ENCODE measurements at regions not wholly inside any gene's neighbourhood (a gene's known extent, or its start where the extent isn't known, plus 50 kb on each side); places are given as distances from the start of the nearest gene placed in this dataset.

DNA sequence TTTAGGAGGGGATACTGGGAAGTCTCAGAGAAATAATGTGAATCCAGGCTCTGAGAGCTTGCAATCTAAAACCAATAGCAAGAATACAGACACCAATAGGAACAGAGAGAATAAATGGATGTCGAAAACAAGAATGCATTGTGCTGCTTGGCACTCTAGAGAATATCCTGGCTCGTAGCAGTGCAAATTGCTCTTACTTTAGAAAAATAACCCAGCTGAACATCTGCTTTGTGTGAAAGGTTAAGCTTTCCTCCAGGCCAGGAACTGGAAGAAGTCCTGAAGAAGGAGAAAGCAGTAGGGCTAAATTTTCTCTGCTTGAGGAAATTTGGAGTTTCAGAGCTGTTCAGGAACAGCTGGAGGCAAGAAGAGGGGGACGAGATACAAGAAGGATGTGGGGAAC lies 382.3 kb downstream of the HHIPL2 start:
- DNase-seq, result no peak
- Histone ChIP-seq H3K9me2 (no peaks in the 10 kb centered on the region), H3K9me3 (no peaks in the 10 kb centered on the region), H3F3A (replicated peaks; ENCODE audit: insufficient read depth) (peaks cover 9% of the 10 kb centered on the region), H3K4me3 (ENCODE audit: low read depth in 2 of 2, low read length in 1 of 2) (no peak overlapping the region), H3K27ac (ENCODE audit: low read depth in 2 of 2, low read length in 1 of 2) (no peak overlapping the region), H3K36me3 (replicated peaks in 1 of 2; ENCODE audit: control insufficient read depth in 1 of 2, insufficient read depth in 2 of 2, low read length in 1 of 2) (no peaks in the 10 kb centered on the region), H4K20me1 (ENCODE audit: insufficient read depth) (no peaks in the 10 kb centered on the region), H2AFZ (ENCODE audit: low read depth) (no peak overlapping the region), H3K79me2 (ENCODE audit: insufficient read depth) (no peaks in the 10 kb centered on the region), H3K4me2 (no peak overlapping the region), H3K9ac (no peak overlapping the region), H3K4me1 (ENCODE audit: control insufficient read depth in 1 of 2, insufficient read depth in 2 of 2, low read depth in 1 of 2, low read length in 1 of 2) (no peaks in the 10 kb centered on the region), H3K27me3 (ENCODE audit: insufficient read depth) (no peaks in the 10 kb centered on the region)
- POLR2A ChIA-PET, result no interaction called here
- CTCF ChIA-PET, result interaction anchor here (1.2 to 1.9 kb wide), 2 partner anchors 31 to 688 kb away, joined by 3 to 6 read pairs; no protein-coding TSS in a partner anchor
- WGBS (ENCODE audit: low lambda C conversion rate), result 41% methylated on average over 3 of the region's 3 CpGs
- TF ChIP-seq FOXJ3 (CRISPR knock-in tag; IDR thresholded peaks at IDR 0.05), result no peak
- no peak for TF ChIP-seq RAD21 (IDR thresholded peaks at IDR 0.05; ENCODE audit: low read length)
- TF ChIP-seq, protein P1, sequence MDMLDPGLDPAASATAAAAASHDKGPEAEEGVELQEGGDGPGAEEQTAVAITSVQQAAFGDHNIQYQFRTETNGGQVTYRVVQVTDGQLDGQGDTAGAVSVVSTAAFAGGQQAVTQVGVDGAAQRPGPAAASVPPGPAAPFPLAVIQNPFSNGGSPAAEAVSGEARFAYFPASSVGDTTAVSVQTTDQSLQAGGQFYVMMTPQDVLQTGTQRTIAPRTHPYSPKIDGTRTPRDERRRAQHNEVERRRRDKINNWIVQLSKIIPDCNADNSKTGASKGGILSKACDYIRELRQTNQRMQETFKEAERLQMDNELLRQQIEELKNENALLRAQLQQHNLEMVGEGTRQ (IDR thresholded peaks at IDR 0.05; ENCODE audit: borderline replicate concordance, low read depth, low read length), result no peak
- no peak for TF ChIP-seq FOXM1 (IDR thresholded peaks at IDR 0.05; ENCODE audit: low read depth)
- TF ChIP-seq EZH2phosphoT487 (IDR thresholded peaks at IDR 0.05; ENCODE audit: borderline replicate concordance, low read depth), result no peak
- TF ChIP-seq POLR2AphosphoS5 (IDR thresholded peaks at IDR 0.05; ENCODE audit: low read depth, low read length), result no peak
- TF ChIP-seq FOSL2 (IDR thresholded peaks at IDR 0.05; ENCODE audit: borderline replicate concordance, low read depth), result no peak
- no peak for TF ChIP-seq NRF1 (IDR thresholded peaks at IDR 0.05; ENCODE audit: low read depth, low read length)
- no peak for TF ChIP-seq SIN3A (IDR thresholded peaks at IDR 0.05; ENCODE audit: borderline replicate concordance, low read depth, low read length)
- no peak for TF ChIP-seq ELF1 (IDR thresholded peaks at IDR 0.05)
- no peak for TF ChIP-seq RXRA (IDR thresholded peaks at IDR 0.05; ENCODE audit: borderline replicate concordance, low read depth)
- TF ChIP-seq TEAD4 (IDR thresholded peaks at IDR 0.05; ENCODE audit: borderline replicate concordance, insufficient read depth), result no peak
- TF ChIP-seq EP300 (IDR thresholded peaks at IDR 0.05; ENCODE audit: borderline replicate concordance in 1 of 2, low read depth in 1 of 2, low read length in 1 of 2), result no peak
- no peak for TF ChIP-seq YY1 (IDR thresholded peaks at IDR 0.05; ENCODE audit: low read depth)
- TF ChIP-seq GATA2 (CRISPR knock-in tag; IDR thresholded peaks at IDR 0.05), result no peak
- no peak for TF ChIP-seq NFIC (IDR thresholded peaks at IDR 0.05; ENCODE audit: borderline replicate concordance)

DNA sequence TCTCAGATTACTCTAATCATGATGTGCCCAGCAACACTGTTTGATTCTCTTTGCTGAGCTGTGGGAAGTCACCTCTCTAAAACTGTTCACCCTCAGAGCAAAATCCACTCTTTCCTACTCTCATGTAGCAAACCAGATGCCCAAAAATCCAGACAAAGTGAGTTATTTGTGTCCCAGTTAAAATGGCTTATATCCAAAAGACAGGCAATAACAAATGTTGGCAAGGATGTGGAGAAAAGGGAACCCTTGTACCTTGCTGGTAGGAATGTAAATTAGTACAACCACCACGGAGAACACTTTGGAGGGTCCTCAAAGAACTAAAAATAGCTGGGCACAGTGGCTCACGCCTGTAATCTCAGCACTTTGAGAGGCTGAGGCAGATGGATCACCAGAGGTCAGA lies 384.0 kb downstream of the HHIPL2 start:
- DNase-seq, result no peak
- no peaks in the 10 kb centered on the region for H3K9me3 ChIP-seq
- ChIA-PET POLR2A (no interaction called here), CTCF (interaction anchor here (2.1 kb wide), 1 partner anchor 686 kb away, joined by 7 read pairs; no protein-coding TSS in a partner anchor)
- no peaks in the 10 kb centered on the region for H3K36me3 ChIP-seq (replicated peaks in 1 of 2; ENCODE audit: control insufficient read depth in 1 of 2, insufficient read depth in 2 of 2, low read length in 1 of 2)
- no peaks in the 10 kb centered on the region for H3K9me2 ChIP-seq
- no peak overlapping the region for H3K4me2 ChIP-seq
- H3K4me3 ChIP-seq (ENCODE audit: low read depth in 2 of 2, low read length in 1 of 2), result no peak overlapping the region
- peaks cover 9% of the 10 kb centered on the region for H3F3A ChIP-seq (replicated peaks; ENCODE audit: insufficient read depth)
- H3K9ac ChIP-seq, result no peak overlapping the region
- no peaks in the 10 kb centered on the region for H3K27me3 ChIP-seq (ENCODE audit: insufficient read depth)
- TF ChIP-seq, protein P2, sequence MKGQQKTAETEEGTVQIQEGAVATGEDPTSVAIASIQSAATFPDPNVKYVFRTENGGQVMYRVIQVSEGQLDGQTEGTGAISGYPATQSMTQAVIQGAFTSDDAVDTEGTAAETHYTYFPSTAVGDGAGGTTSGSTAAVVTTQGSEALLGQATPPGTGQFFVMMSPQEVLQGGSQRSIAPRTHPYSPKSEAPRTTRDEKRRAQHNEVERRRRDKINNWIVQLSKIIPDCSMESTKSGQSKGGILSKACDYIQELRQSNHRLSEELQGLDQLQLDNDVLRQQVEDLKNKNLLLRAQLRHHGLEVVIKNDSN (IDR thresholded peaks at IDR 0.05; ENCODE audit: borderline replicate concordance, low read depth), result no peak
- no peak for TF ChIP-seq NFIC (IDR thresholded peaks at IDR 0.05; ENCODE audit: borderline replicate concordance)
- H4K20me1 ChIP-seq (ENCODE audit: insufficient read depth), result no peaks in the 10 kb centered on the region
- WGBS (ENCODE audit: low lambda C conversion rate), result 32% methylated on average over 2 of the region's 2 CpGs
- H3K79me2 ChIP-seq (ENCODE audit: insufficient read depth), result no peaks in the 10 kb centered on the region
- H3K27ac ChIP-seq (ENCODE audit: low read depth in 2 of 2, low read length in 1 of 2), result no peak overlapping the region
- no peaks in the 10 kb centered on the region for H3K4me1 ChIP-seq (ENCODE audit: control insufficient read depth in 1 of 2, insufficient read depth in 2 of 2, low read depth in 1 of 2, low read length in 1 of 2)
- no peak overlapping the region for H2AFZ ChIP-seq (ENCODE audit: low read depth)
